Hematopoietic multipotent progenitor cell treated with erythropoietin and hydrocortisone succinate and interleukin-3 and kit ligand, for 8 days (in vitro differentiated cells): ENCODE measurements at regions not wholly inside any gene's neighbourhood (a gene's known extent, or its start where the extent isn't known, plus 50 kb on each side); places are given as distances from the start of the nearest gene placed in this dataset.
"Not testable (repeated sequence)": the region's sequence is repeated elsewhere in the genome, so short reads cannot be mapped to it uniquely, and the experiment has no call there.

Source experiments
- DNase-seq: peaks from one replicate; pipeline ENCODE4 v3.0.0-alpha.2; 2015

DNA sequence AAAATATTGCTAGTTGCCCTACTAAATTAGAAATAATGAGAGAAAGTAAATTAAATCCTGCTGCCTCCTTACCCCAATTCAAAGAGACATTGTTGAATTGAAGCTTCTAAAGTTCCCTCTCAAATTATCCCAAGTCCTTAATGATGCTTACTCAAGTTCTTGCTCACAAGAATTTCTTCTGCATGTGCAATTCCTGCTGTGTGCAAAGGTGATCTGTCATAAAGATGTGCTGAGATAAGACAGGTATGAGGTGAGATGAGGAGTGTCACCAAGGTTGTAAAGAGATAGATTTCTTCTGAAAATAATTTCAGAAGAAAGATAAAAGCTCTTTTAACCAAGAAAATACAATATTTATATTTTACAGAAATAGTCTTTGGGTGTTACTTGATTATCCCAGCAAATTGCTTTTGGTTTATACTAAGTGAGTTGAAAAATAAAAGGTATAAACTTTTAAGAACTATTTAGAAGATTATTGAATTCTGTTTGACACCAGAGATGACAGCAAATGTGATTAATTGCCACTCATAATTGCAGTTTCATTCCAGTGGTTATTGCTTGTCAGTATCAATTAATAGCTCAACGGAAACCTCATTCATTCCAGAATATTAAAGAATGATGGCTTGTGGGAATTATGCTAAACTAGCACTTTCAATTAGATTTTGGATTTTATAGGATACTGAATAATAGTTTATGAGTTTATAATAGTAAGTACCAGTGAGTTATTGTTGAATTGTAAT, 674.3 kb downstream of the STK39 start:
- DNase-seq, result no peak

GRCh38 chr2:167570370-167570769, 677.0 kb downstream of the STK39 start:
- DNase-seq, result no peak

DNA sequence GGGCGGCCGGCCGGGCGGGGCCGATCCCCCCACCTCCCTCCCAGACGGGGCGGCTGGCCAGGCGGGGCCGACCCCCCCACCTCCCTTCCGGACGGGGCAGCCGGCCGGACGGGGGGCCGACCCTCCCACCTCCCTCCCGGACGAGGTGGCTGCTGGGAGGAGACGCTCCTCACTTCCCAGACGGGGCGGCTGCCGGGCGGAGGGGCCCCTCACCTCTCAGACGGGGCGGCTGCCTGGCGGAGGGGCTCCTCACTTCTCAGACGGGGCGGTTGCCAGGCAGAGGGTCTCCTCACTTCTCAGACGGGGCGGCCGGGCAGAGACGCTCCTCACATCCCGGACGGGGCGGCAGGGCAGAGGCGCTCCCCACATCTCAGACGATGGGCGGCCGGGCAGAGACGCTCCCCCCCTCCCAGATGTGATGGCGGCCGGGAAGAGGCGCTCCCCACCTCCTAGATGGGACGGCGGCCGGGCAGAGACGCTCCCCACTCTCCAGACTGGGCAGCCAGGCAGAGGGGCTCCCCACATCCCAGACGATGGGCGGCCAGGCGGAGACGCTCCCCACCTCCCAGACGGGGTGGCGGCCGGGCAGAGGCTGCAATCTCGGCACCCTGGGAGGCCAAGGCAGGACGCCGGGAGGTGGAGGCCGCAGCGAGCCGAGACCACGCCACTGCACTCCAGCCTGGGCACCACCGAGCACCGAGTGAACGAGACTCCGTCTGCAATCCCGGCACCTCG, 675.8 kb downstream of the XIRP2 start:
- not testable (repeated sequence) for DNase-seq

GRCh38 chr2:167558272-167558991, 670.2 kb downstream of the XIRP2 start:
- DNase-seq, result not testable (repeated sequence)

GRCh38 chr2:167555098-167555720, 666.9 kb downstream of the XIRP2 start:
- DNase-seq, result no peak

GRCh38 chr2:167553635-167554034, 665.4 kb downstream of the XIRP2 start:
- DNase-seq, result no peak

GRCh38 chr2:167551416-167551815, 663.1 kb downstream of the XIRP2 start:
- no peak for DNase-seq

- DNase-seq, result peak; percentile 1
Observed at GRCh38 chr2:167550448-167550847, 662.2 kb downstream of the XIRP2 start.

- DNase-seq, result no peak
Observed at GRCh38 chr2:167548396-167548795, 660.1 kb downstream of the XIRP2 start.

GRCh38 chr2:167544602-167545001, 656.3 kb downstream of the XIRP2 start:
- no peak for DNase-seq

DNA sequence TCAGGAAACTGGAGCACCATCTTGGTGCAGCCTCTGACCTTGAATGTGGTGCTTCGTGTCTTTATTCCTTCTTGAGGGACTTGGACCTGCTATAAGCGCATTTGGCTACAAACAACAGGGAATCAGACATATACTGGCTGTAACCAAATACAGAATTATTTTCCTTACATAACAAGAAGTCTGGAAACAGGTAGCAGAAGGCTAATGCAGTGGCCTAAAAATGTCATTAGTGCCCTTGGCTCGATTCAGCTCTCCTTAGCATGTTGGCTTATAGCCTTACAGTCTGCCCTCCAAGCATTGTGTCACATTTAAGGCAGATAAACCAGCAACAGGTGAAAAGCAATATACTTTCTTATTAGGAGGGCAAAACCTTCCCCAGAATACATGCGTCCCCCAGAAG, 655.4 kb downstream of the XIRP2 start:
- DNase-seq, result no peak

DNA sequence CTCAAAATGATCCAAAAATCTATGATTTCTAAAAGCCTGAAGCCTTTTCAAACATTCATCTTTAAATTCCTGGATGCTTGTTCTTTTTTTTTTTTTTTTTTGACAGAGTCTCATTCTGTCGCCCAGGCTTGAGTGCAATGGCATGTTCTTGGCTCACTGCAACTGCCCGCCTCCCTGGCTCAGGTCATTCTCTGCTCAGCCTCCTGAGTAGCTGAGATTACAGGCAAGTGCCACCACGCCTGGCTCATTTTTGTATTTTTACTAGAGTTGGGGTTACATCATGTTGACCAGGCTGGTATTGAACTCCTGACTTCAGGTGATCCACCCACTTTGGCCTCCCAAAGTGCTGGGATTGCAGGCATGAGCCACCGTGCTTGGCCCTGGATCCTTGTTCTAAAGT, 649.5 kb downstream of the XIRP2 start:
- no peak for DNase-seq

GRCh38 chr2:167534443-167534842, 646.2 kb downstream of the XIRP2 start:
- no peak for DNase-seq

GRCh38 chr2:167524786-167525185, 636.5 kb downstream of the XIRP2 start:
- no peak for DNase-seq

DNA sequence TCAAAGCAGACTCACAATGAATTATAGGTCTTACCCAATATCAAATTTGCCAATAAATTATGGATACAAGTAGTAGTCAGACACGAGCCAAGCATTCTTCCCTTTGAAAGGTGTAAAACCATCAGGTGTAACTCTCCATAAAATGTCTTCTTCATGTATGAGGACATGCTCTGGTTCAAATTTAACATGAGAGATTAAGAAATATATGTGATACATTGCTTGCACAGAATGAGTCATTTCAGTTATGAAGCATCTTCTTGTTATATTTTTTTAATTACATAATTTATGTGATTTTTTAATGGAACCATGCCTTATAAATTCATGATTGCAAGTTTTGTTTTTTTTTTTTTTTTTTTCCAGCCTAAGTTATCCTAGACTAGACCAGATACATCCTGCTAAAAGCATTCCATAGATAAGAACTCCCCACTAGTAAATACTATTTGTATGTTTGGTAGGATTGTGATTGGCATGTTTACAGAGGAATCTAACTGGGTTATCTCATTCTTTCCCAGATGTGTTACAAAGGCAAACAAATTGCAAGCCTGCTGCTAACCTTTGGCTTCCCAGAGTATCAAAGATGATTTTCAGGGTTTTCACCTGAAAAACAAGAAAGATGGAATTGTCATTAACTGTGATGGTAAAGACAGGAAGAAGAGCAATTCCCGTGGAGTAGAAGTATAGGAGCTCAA, 621.9 kb downstream of the XIRP2 start:
- no peak for DNase-seq

DNA sequence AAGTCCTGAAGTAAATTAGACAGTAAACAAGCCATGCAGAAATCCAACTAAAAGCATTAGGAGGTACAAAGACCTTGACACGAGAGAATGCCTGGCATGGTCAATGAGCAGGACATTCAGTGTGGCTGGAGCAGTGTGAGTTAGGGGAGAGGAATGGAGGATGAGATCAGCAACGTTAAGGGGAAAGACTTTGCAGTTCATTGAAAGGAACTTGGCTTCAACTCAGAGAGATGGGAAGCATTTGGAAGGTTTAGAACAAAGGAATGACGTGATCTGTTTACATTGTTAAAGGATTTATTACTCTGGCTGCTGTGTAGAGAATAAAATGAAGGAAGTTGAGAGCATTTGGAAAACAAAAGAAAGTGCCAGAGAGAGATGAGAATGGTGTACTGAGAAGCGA, 621.3 kb downstream of the XIRP2 start:
- DNase-seq, result no peak

GRCh38 chr2:167508709-167509108, 620.4 kb downstream of the XIRP2 start:
- no peak for DNase-seq

- no peak for DNase-seq
Observed at GRCh38 chr2:167506395-167506794, 618.1 kb downstream of the XIRP2 start.

DNA sequence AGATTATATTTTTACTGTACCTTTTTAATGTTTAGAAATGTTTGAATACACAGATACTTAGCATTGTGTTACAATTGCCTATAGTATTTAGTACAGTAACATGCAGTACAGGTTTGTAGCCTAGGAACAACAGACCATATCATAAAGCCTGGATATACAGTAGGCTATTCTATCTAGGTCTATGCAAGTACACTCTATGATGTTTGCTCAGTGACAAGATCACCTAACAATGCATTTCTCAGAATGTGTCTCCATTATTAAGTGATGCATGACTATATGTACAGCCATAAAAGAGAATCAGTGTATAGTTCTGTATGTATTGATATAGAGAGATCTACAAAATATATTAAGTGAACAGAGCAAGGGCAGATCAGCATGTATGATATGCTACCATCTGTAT, 616.4 kb downstream of the XIRP2 start:
- no peak for DNase-seq

- DNase-seq, result no peak
Observed at GRCh38 chr2:167504061-167504460, 615.8 kb downstream of the XIRP2 start.

- DNase-seq, result no peak
Observed at GRCh38 chr2:167501618-167502017, 613.3 kb downstream of the XIRP2 start.

DNA sequence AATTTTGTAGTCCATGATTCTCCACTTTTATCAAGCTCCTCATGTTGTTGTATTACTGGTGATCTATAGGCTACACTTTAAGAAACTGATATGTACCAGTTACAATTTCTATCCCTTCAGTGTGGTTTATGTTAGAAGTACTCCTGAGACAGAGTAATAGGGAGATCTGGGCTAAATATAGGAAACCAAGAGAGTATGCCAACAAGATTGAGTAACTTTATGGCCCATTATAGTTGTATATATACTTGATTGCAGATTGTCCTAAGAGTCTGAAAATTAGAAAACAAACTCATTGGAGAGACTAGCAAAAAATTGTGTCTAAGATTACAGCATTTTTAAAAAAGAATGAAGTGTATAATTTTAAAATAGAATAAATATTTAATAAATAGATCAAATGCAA, 605.6 kb downstream of the XIRP2 start:
- no peak for DNase-seq

GRCh38 chr2:167492486-167492885, 604.2 kb downstream of the XIRP2 start:
- DNase-seq, result no peak
